ENCODE measurements at regions not wholly inside any gene's neighbourhood (a gene's known extent, or its start where the extent isn't known, plus 50 kb on each side); places are given as distances from the start of the nearest gene placed in this dataset.
A peak's percentile ranks its signal among the peaks of the same experiment; 100 is the strongest.

DNA sequence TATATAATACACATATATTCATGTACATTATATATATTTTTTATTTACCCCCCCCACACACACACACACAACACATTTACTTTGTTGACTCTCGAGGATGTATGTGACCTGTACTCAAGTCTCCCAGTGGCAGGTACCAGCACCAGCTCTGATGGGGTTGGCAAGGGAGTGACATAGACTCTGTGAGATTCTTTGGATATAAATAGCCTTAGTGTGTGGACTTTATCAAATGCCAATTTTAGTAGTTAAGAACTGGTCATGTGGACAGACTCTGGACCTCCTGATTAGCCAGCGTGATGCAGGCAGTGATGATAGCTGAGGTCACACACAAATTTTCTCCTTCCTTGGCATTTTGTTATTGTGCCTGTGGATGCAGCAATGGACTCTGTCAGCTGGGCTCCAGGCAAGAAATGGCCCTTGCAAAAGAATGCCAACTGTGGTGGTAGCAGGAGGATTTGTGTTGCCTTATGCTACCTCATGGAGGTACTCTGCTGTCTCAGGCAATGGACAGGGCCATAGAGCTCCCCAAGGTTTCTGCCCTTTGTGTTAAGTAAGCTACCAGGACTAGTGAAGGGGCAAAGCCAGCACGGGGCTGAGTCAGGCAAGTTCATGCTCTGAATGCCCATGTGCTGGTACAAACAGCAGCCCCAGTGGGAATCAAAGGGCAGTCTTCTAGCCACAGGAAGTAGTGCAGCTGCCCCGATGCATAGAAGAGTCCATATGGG is 224.6 kb upstream of the ZWINT start:
- Mint-ChIP-seq H3K27ac (peak overlapping the region in 1 of 6 donors; percentile 44), H3K9me3 (peaks cover 0 to 4% (median 0%) of the 10 kb centered on the region in 7 donors)
- ATAC-seq (ENCODE audit: low read depth in 2 of 2), result no peak

DNA sequence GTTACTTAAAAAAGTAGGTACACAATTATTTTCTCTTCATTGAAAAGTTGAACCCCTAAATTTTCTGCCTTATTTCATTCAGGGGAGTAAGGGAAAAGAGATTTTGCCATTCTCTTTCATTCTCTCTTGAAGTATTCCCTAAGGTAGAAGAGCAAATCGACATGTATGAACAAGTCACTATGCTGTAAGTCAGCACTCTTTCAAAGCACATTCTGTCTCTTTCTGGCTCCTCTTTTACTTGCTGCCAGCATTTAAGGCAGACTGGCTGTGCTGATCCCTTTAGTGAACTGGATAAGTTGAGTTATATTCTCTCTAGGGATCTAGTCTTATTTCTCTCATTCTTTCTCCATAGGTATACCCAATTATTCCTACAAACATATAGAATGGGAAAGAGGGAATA is 222.3 kb upstream of the ZWINT start:
- ATAC-seq (ENCODE audit: low read depth in 2 of 2) (no peak), DNase-seq (no peak)
- Mint-ChIP-seq H3K9me3 (peaks cover 0 to 1% (median 0%) of the 10 kb centered on the region in 7 donors), H3K36me3 (no peaks in the 10 kb centered on the region), H3K4me1 (no peaks in the 10 kb centered on the region), H3K27me3 (no peaks in the 10 kb centered on the region), H3K4me3 (no peak overlapping the region), H3K27ac (no peak overlapping the region)

More for the DNA sequence above, 224.6 kb upstream of the ZWINT start:
- H3K27me3 Mint-ChIP-seq, result no peaks in the 10 kb centered on the region
- no peak for DNase-seq
- no peaks in the 10 kb centered on the region for H3K36me3 Mint-ChIP-seq
- H3K4me1 Mint-ChIP-seq, result no peaks in the 10 kb centered on the region
- H3K4me3 Mint-ChIP-seq, result no peak overlapping the region

DNA sequence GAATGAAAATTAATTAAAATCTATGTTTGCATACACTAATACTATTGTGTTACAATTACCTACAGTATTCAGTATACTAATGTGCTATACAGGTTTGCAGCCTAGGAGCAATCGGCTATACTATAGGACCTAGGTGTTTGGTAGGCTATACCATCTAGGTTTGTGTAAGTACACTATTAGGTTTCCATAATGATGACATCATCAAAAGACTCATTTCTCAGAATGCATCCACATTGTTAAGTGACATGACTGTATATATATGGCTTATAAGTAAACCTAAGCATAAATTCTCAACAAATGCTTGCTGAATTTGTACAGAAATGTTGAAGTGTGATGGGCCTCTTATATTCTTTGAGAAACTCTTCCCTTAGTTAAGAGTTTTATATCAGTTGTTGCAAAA is 206.5 kb upstream of the ZWINT start:
- no peak for DNase-seq
- Mint-ChIP-seq H3K9me3 (peaks cover 5 to 35% (median 19%) of the 10 kb centered on the region in 7 donors), H3K4me3 (no peak overlapping the region), H3K4me1 (no peaks in the 10 kb centered on the region), H3K36me3 (peaks cover 0 to 11% of the 10 kb centered on the region in 2 donors), H3K27me3 (no peaks in the 10 kb centered on the region), H3K27ac (no peak overlapping the region)
- no peak for ATAC-seq (ENCODE audit: low read depth in 2 of 2)

DNA sequence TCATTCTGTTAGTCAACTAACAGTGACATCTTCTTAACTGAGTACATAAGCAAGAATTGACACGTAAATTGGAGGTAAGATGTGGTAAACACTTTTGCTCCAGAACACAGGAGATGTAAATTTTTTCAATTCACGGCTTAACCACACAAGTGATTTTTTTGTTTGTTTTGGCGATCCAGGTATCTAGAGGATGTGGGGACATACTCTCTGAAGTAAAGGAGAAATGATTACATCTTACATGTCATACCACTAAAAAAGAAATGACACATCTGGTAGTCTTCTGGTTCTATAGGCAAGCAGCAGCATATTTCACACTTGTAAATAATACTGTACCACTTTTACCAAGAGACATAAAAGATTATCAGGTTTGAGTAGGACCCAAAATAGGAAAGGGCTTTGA is 200.3 kb upstream of the ZWINT start:
- Mint-ChIP-seq H3K36me3 (no peaks in the 10 kb centered on the region), H3K27me3 (peaks cover 0 to 4% (median 0%) of the 10 kb centered on the region in 3 donors), H3K4me3 (no peak overlapping the region), H3K4me1 (no peaks in the 10 kb centered on the region), H3K9me3 (peaks cover 0 to 3% (median 0%) of the 10 kb centered on the region in 7 donors), H3K27ac (no peak overlapping the region)
- ATAC-seq (ENCODE audit: low read depth in 2 of 2) (no peak), DNase-seq (no peak)

DNA sequence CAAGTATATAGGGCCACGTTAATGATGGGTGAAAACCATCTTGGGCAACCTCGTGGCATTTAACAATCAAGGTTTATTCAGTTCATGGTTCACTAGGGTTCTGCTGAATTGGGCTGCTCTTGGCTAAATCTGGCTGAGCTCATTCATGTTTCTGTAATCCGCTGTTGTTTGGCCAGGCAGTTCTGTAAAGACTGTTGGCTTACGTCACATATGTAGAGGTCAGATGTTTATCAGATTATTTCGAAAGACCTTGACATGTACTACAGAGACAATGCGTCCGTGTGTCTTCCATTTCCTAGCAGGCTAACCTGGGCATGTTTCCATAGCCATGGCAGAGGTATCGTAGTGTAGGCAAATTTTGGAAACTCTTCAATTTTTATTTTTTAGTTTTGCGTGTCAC is 190.0 kb upstream of the ZWINT start:
- ATAC-seq (ENCODE audit: low read depth in 2 of 2), result no peak
- no peaks in the 10 kb centered on the region for H3K36me3 Mint-ChIP-seq
- no peak overlapping the region for H3K4me3 Mint-ChIP-seq
- DNase-seq, result no peak
- H3K4me1 Mint-ChIP-seq, result no peaks in the 10 kb centered on the region
- no peak overlapping the region for H3K27ac Mint-ChIP-seq
- H3K9me3 Mint-ChIP-seq, result peaks cover 0 to 10% (median 4%) of the 10 kb centered on the region in 7 donors
- H3K27me3 Mint-ChIP-seq, result no peaks in the 10 kb centered on the region

DNA sequence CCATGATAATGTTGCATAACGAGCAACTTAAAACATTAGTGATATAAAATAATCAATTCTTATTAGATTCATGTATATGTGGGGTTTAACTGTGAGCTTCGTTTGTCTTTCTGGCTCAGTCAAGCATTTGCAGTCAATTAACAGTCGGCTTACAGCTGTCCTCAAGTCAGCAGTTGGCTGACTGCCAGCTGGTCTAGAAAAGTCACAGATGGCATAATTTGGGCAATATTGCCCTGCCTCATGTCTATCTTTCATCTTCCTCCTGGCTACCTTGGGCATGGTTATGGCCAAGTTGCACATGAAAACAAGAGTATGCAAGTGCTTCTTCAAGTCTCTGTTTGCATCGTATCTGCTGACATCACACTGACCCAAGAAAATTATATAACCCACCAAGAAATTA is 186.1 kb upstream of the ZWINT start:
- ATAC-seq (ENCODE audit: low read depth in 2 of 2), result no peak
- DNase-seq, result no peak
- Mint-ChIP-seq H3K27me3 (no peaks in the 10 kb centered on the region), H3K36me3 (no peaks in the 10 kb centered on the region), H3K27ac (no peak overlapping the region), H3K4me1 (no peaks in the 10 kb centered on the region), H3K9me3 (peaks cover 0 to 3% (median 0%) of the 10 kb centered on the region in 7 donors), H3K4me3 (no peak overlapping the region)

DNA sequence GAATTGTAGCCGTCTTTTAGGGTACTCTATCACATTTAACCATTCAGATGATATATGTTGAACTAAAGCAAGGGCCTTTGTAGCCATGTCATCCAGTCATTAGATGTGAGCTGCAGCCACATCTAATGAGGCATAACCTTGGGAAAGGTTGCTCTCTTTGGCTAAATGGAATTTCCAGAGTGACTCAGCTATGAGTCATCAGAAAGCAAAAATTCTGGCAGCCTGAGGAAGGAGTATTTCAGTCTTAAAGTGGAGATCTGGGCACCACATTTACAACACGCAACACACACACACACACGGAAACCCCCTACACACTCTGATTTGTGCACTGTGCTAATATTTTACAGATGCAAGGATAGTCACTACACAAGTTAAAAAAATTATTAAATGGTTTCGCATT is 176.9 kb upstream of the ZWINT start:
- H3K4me3 Mint-ChIP-seq, result no peak overlapping the region
- no peaks in the 10 kb centered on the region for H3K4me1 Mint-ChIP-seq
- no peaks in the 10 kb centered on the region for H3K27me3 Mint-ChIP-seq
- H3K9me3 Mint-ChIP-seq, result peaks cover 0 to 5% (median 0%) of the 10 kb centered on the region in 7 donors
- ATAC-seq (ENCODE audit: low read depth in 2 of 2), result no peak
- no peaks in the 10 kb centered on the region for H3K36me3 Mint-ChIP-seq
- DNase-seq, result no peak
- no peak overlapping the region for H3K27ac Mint-ChIP-seq

DNA sequence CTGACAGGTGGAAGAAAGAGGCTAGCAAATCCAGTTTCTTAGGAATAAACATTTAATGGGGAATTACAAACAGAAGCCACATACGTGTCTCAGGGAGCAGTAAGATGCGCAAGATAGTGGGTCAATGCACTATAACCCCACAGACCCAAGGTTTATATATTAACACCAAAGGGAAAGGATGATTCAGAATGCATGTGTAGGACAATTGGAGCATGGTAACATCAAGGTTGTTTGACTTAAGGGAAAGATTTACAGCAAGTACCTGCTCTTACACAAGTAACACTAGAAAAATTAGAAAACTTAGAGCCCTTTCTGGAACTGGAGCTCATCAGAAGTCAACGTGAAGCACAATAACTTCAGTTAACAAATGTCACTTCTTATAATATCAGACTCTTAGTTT is 161.1 kb upstream of the ZWINT start:
- peaks cover 2 to 16% (median 6%) of the 10 kb centered on the region in 7 donors for H3K9me3 Mint-ChIP-seq
- DNase-seq, result no peak
- no peak overlapping the region for H3K4me3 Mint-ChIP-seq
- no peaks in the 10 kb centered on the region for H3K36me3 Mint-ChIP-seq
- no peaks in the 10 kb centered on the region for H3K4me1 Mint-ChIP-seq
- H3K27ac Mint-ChIP-seq, result no peak overlapping the region
- no peaks in the 10 kb centered on the region for H3K27me3 Mint-ChIP-seq
- ATAC-seq (ENCODE audit: low read depth in 2 of 2), result no peak

DNA sequence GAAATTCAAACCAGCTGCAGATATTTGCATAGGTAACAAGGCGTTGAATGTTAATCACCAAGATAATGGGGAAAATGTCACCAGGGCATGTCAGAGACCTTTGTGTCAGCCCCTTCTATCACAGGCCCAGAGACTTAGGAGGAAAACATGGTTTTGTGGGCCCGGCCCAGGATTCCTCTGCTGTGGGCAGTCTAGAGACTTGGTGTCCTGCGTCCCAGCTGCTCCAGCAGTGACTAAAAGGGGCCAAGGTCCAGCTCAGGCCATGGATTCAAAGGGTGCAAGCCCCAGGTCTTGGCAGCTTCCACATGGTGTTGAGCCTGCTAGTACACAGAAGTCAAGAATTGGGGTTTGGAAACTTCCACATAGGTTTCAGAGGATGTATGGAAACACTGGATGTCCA is 147.5 kb upstream of the ZWINT start:
- Mint-ChIP-seq H3K9me3 (peaks cover 0 to 6% (median 0%) of the 10 kb centered on the region in 7 donors), H3K27ac (no peak overlapping the region), H3K36me3 (no peaks in the 10 kb centered on the region), H3K4me1 (no peaks in the 10 kb centered on the region), H3K4me3 (no peak overlapping the region), H3K27me3 (no peaks in the 10 kb centered on the region)
- no peak for DNase-seq
- ATAC-seq (ENCODE audit: low read depth in 2 of 2), result no peak

DNA sequence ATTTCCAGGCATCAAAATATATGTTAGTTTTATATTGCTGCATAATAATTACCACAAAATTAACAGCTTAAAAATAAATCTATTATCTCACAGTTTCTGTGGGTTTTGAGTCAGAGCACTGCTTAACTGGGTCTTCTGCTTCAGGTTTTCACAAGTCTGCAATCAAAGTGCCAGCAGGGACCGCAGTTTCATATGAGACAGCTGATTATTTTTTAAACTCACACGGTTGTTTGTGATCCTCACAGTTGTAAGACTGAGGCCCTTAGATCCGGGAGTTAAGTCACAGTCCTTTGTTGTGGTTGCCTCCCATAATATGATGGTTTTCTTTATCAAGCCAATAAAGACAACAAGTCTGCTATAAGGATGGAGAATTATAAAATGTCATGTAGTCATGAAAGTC is 146.0 kb upstream of the ZWINT start:
- no peaks in the 10 kb centered on the region for H3K36me3 Mint-ChIP-seq
- peaks cover 0 to 6% (median 0%) of the 10 kb centered on the region in 7 donors for H3K9me3 Mint-ChIP-seq
- H3K27ac Mint-ChIP-seq, result no peak overlapping the region
- no peak overlapping the region for H3K4me3 Mint-ChIP-seq
- no peaks in the 10 kb centered on the region for H3K27me3 Mint-ChIP-seq
- H3K4me1 Mint-ChIP-seq, result no peaks in the 10 kb centered on the region
- no peak for DNase-seq
- ATAC-seq (ENCODE audit: low read depth in 2 of 2), result no peak

DNA sequence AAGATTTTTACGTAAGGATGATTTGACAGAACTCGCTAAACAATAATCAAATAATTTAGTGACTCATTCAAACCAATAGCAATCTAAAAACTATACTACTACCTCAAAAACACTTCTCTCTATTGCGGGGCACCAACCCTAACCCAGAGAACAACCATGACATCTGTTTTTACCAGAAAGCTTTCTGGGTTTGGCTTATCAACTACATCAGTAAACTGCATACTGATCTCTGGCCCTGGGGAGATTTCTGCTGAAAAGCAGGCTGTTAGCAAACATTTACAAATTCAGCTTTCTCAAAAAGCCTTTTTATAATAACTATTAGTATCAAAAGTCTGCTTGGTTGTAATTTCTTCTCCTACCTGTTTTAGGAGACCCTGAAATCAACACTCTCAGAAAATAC is 144.5 kb upstream of the ZWINT start:
- Mint-ChIP-seq H3K9me3 (peaks cover 0 to 6% (median 0%) of the 10 kb centered on the region in 7 donors), H3K27ac (no peak overlapping the region), H3K4me1 (no peaks in the 10 kb centered on the region), H3K4me3 (no peak overlapping the region), H3K36me3 (no peaks in the 10 kb centered on the region), H3K27me3 (no peaks in the 10 kb centered on the region)
- DNase-seq (no peak), ATAC-seq (ENCODE audit: low read depth in 2 of 2) (no peak)

DNA sequence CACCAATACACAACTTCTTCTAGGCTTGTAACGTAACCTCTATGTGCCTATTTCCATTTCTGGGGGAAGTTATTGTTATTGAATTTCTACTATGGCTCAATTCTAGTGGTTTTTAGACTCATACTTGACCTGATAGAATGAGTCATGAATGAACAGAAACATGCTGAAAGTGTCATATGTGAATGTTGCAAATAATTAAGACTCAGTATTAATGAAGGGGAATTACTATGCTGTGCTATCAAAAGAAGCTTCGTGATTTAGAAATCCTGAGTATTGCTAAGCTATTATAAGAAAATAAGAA is 135.1 kb upstream of the ZWINT start:
- no peak for ATAC-seq (ENCODE audit: low read depth in 2 of 2)
- H3K4me1 Mint-ChIP-seq, result no peaks in the 10 kb centered on the region
- H3K27me3 Mint-ChIP-seq, result peaks cover 0 to 3% (median 0%) of the 10 kb centered on the region in 3 donors
- peaks cover 0 to 14% (median 2%) of the 10 kb centered on the region in 7 donors for H3K9me3 Mint-ChIP-seq
- H3K27ac Mint-ChIP-seq, result no peak overlapping the region
- DNase-seq, result no peak
- no peaks in the 10 kb centered on the region for H3K36me3 Mint-ChIP-seq
- H3K4me3 Mint-ChIP-seq, result no peak overlapping the region

DNA sequence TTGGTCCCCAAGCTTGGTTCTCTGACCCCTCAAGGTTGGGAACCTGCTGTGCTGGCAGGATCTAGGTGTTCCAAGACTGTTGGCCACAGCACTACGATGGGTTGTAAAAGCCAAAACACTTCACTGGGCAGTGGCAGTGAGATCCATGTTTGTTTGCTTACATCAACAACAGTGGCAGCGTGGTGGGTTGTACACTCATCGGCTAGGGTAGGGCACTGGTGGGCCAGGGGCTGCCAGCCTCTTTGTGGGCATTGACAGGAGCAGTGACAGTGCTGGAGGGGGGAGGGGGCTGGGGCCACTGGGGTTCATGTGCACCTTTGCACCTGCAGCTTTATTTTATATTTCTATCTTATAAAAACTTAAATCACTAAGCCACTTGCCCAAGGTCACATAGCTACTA is 126.7 kb upstream of the ZWINT start:
- H3K27me3 Mint-ChIP-seq, result no peaks in the 10 kb centered on the region
- no peaks in the 10 kb centered on the region for H3K36me3 Mint-ChIP-seq
- no peaks in the 10 kb centered on the region for H3K4me1 Mint-ChIP-seq
- ATAC-seq (ENCODE audit: low read depth in 2 of 2) (no peak), DNase-seq (no peak)
- peaks cover 0 to 9% (median 4%) of the 10 kb centered on the region in 7 donors for H3K9me3 Mint-ChIP-seq
- H3K27ac Mint-ChIP-seq, result no peak overlapping the region
- no peak overlapping the region for H3K4me3 Mint-ChIP-seq

DNA sequence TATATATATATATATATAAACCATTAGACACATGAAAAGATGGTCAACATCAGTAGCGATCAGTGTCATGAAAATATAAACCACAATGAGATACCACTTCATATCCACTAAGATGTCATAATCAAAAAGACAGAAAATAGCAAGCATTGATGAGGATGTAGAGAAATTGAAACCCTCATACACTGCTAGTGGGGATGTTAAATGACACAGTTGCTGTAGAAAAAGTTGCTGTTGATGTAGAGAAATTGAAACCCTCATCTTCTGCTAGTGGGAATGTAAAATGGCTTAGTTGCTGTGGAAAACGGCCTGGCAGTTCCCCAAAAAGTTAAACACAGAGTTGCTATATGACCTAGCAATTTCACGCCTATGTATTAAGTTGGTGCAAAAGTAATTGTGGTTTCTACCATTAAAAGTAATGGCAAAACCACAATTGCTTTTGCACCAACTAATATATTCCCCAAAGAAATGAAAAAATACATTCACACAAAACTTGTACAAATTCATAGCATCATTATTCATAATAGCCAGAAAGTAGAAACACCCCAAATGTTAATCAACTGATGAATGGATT is 120.5 kb upstream of the ZWINT start:
- Mint-ChIP-seq H3K4me3 (no peak overlapping the region), H3K9me3 (peaks cover 0 to 3% (median 0%) of the 10 kb centered on the region in 7 donors), H3K27ac (no peak overlapping the region), H3K4me1 (no peaks in the 10 kb centered on the region), H3K36me3 (no peaks in the 10 kb centered on the region), H3K27me3 (no peaks in the 10 kb centered on the region)
- no peak for ATAC-seq (ENCODE audit: low read depth in 2 of 2)
- no peak for DNase-seq

All from naive B cell (primary cell).